DMS 273 (cell line): ENCODE measurements at regions not wholly inside any gene's neighbourhood (a gene's known extent, or its start where the extent isn't known, plus 50 kb on each side); places are given as distances from the start of the nearest gene placed in this dataset.
"Not testable (repeated sequence)": the region's sequence is repeated elsewhere in the genome, so short reads cannot be mapped to it uniquely, and the experiment has no call there.

Experiments used
- DNase-seq: peaks from one replicate; lab custom pipeline; 2025; ENCODE audit not compliant: unreplicated experiment; lab: John Stamatoyannopoulos, UW

DNA sequence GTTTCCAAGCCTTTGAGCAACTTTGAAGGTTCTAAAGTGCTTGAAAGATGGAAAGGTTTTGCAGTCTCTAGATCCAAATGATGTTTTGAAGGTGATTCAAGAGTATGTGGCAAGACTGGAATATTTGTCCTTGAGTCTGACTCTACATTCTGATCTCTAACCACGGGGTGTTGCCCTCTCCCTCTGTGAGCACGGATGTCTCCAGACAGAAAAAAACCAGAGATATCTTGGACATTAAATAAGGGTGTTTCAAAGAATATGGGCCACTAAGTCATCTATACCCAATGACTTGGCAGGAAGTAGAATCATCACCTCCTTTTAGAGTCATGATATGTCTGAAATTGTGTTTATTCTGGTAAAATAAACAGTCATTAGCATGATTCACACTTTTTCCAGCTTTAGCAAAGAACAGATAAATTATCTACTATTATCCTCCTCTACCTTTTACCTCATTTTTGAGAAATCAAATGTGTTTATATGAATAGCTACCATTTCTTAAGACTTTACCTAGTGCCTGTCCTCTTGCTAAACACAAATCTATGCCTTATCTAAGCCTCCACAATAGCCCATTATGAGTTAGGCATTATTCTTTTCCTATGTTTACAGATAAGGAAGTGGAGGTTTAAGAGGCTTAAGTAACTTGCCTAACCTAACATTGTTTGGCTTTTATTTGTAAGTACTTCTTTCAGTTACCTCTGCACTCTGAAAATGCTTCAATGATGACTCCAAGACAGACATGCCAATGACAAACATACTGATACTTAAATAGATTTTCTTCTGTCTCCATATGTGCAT is 384.4 kb downstream of the BMP2 start:
- no peak for DNase-seq

DNA sequence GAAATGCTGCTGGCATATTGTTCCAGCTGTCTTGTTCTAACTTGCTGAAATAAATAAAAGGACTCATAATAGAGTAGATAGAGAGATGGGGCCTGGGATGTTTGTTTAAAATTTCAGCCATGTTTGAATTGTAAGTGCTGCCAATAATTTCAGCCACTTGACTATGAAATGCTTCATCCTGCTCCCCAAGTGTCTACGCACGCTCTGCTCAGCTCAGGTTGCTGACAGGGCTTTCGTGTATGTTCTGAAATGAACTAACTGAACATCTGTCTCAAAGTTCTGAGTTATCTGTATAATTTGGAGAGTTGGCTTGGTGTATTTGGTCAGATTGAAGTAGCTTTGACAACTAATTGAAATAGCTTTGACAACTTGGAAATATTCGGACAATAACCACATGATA is 387.8 kb downstream of the BMP2 start:
- DNase-seq, result no peak

GRCh38 chr20:7155794-7156193 is 388.3 kb downstream of the BMP2 start:
- no peak for DNase-seq

DNA sequence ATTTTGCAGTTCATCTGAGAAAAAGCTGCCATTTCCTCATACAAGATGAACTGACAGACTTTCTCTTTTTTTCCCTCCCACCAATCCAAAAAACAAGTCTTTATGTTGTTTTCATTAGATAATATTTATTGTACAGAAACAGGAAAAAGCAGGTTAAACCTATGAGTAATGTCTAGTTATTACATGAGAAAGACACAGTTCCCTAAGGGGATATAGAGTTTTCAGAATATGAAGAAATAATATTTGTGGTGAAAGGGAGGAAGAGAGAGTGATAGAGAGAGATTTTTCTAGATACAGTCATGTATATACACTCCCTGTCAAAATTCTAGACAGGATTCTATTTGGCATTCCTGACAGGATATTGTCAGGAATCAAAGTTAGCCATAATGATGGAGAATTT is 392.4 kb downstream of the BMP2 start:
- DNase-seq, result no peak

DNA sequence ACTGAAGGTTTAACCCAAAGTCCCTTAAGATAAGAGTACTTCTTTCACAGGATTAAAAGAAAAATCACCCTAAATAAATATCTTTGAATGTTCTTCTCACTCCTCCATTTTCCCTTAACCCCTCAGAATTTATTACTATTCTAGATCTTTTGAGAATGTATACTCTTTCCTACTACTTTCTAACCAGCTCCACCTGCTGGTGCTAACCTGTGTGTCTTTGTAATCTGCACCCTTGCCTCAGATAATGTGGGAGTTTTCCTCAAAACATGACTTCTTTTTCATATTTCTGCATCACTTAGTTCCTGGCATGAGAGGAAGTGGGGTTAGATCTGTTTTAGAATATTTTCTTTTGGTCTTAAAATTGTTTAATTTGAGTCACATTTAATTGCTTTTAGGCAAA is 394.2 kb downstream of the BMP2 start:
- peak; percentile 12 for DNase-seq

DNA sequence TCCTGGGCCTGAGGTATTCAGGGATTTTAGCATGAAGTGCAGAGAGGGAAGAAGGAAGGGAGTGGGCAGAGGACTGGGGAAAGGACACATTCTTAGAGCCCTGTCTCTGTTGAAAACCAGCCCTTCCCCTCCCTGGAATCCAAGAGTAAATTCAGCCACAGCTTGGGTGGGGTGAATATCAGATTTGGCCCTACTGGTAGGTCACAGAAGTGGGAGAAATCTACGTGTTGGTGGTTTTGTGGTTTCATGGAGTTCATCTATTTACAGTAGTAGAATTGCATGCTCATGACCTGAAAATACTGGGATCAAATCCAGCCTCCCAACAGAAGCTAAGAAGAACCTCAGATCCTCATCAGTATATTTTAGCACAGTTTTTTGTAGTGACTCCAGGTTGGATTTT is 404.4 kb downstream of the BMP2 start:
- no peak for DNase-seq

DNA sequence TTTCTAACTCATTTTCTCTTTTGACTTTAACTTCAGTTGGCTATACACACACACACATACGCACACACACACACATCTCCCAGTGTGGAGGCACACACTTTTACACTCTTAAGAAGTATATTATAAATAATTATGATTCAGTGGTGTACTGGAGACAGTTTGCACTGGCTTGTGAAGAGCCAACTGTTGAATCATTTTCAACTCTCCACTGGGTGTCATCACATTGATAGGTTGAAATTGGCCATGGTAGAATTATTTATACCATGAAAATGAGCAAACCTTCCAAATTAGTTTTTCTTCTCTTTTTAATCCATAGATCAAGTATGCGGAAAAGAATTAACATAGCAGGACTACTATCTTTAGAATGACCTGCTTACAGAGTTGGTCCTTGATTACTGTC is 407.1 kb downstream of the BMP2 start:
- no peak for DNase-seq

DNA sequence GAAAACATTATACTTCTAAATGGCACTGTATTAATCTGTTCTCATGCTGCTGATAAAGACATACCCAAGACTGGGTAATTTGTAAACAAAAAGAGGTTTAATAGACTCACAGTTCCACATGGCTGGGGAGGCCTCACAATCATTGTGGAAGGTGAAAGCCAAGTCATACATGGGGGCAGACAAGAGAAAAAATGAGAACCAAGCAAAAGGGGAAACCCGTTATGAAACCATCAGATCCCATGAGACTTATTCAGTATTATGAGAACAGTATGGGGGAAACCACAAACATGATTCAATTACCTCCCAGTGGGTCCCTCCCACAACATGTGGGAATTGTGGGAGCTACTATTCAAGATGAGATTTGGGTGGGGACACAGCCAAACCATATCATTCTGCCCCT is 408.3 kb downstream of the BMP2 start:
- DNase-seq, result not testable (repeated sequence)

GRCh38 chr20:7178004-7178403 is 410.5 kb downstream of the BMP2 start:
- no peak for DNase-seq

- DNase-seq, result no peak
Observed at GRCh38 chr20:7180256-7181045, 413.0 kb downstream of the BMP2 start.

- DNase-seq, result no peak
Observed at GRCh38 chr20:7189231-7189630, 421.7 kb downstream of the BMP2 start.

- DNase-seq, result no peak
Observed at GRCh38 chr20:7193681-7194080, 426.2 kb downstream of the BMP2 start.

- DNase-seq, result no peak
Observed at GRCh38 chr20:7195704-7196103, 428.2 kb downstream of the BMP2 start.

GRCh38 chr20:7196481-7196880 is 429.0 kb downstream of the BMP2 start:
- no peak for DNase-seq

DNA sequence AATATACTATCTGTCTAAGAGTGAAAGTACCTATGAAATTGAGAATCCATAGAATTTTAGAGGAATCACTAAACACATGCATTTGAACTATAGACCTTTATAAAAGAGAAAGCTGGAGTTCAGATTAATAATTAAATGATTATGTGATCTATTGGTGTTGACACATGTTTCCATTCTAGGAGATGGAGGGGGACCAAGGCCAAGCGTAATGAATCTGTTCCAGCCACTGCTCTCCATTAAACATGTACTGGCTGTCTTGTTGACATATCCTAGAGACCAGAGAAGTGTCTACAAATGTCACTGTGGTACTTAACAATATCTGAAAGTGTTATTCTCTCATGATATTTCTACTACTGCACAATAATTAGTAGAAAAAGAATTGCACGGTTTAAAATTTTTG is 432.4 kb downstream of the BMP2 start:
- no peak for DNase-seq

GRCh38 chr20:7207186-7207798 is 439.8 kb downstream of the BMP2 start:
- DNase-seq, result no peak

- DNase-seq, result no peak
Observed at GRCh38 chr20:7210910-7211309, 443.4 kb downstream of the BMP2 start.

GRCh38 chr20:7214081-7214740 is 446.7 kb downstream of the BMP2 start:
- DNase-seq, result no peak

DNA sequence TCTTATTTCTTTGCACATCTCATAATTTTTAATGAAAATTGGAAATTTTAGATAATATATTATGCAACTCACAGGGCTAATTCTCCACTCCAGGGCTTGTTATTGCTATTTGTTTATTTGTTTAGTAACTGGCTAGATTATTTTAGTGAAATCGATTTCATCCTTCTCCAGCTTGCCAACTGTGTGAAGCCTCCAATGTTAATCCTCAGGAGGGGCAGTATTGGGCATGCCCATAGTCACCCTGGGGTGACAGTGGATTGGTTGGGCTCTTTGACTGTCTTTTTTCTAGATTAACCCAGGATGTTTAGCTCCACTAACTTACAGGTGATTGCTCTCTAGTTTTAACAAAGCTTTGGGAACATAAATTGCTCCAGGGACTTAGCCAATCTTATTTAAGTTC is 450.1 kb downstream of the BMP2 start:
- no peak for DNase-seq

DNA sequence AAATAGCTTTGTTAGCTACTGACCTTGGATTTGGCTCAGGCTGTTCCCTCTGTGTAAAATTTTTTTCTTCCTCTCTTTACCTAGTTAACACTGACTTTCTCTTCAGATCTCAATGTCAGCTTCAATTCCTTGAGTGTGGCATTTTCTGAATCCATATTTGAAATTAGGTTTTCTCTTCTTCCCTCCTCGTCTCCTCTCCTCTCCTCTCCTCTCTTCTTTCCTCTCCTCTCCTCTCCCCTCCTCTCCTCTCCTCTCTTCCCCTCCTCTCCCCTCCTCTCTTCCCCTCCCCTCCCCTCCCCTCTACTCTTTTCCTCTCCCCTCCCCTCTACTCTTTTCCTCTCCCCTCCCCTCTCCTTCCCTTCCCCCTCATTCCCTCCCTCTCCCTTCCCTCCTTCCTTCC is 453.3 kb downstream of the BMP2 start:
- no peak for DNase-seq

GRCh38 chr20:7226156-7226555 is 458.7 kb downstream of the BMP2 start:
- peak; percentile 83 for DNase-seq

- no peak for DNase-seq
Observed at GRCh38 chr20:7231303-7231702, 463.8 kb downstream of the BMP2 start.
